WTC11 (cell line): ENCODE measurements at regions not wholly inside any gene's neighbourhood (a gene's known extent, or its start where the extent isn't known, plus 50 kb on each side); places are given as distances from the start of the nearest gene placed in this dataset.

Experiments
- ATAC-seq: fragments of 200-7000 bp; cut with Tn5 transposase; 2 replicates; pipeline ENCODE4 v1.10.0; 2021; ENCODE audit warnings: mild to moderate bottlenecking, moderate library complexity
- CTCF ChIA-PET: fragments of 300-600 bp; sonication (Branson Sonifier 250); formaldehyde crosslinking; loops from one replicate; lab custom pipeline; 2021; ENCODE audit warnings: antibody characterized with exemption; lab: Charles Lee
- POLR2A ChIA-PET: fragments of 350-600 bp; sonication (Branson Sonifier 250); formaldehyde crosslinking; loops from one replicate; lab custom pipeline; 2021; ENCODE audit warnings: antibody characterized with exemption; lab: Charles Lee
- DNase-seq: peaks from one replicate; pipeline ENCODE4 v3.0.0; 2021; ENCODE audit warnings: low spot score
- H3K27ac Mint-ChIP-seq: 2 replicates; pipeline ENCODE4 v1.8.0; 2021; ENCODE audit warnings: mixed read lengths
- H3K27me3 Mint-ChIP-seq: 2 replicates; pipeline ENCODE4 v1.8.0; 2021; ENCODE audit warnings: low read depth, mild to moderate bottlenecking, moderate library complexity, mixed read lengths
- H3K36me3 Mint-ChIP-seq: 2 replicates; pipeline ENCODE4 v1.8.0; 2021; ENCODE audit warnings: mixed read lengths
- H3K4me1 Mint-ChIP-seq: 2 replicates; pipeline ENCODE4 v1.8.0; 2022; ENCODE audit warnings: mixed read lengths
- H3K4me3 Mint-ChIP-seq: 2 replicates; pipeline ENCODE4 v1.8.0; 2021; ENCODE audit warnings: mild to moderate bottlenecking, moderate library complexity, mixed read lengths
- H3K9me3 Mint-ChIP-seq: 2 replicates; pipeline ENCODE4 v1.8.0; 2021; ENCODE audit warnings: mixed read lengths
- ATF1 ChIP-seq: sonication (generic); formaldehyde crosslinking; IDR thresholded peaks from 2 replicates; pipeline ENCODE4 v1.8.1; 2023; ENCODE audit warnings: mild to moderate bottlenecking, moderate library complexity, missing genetic modification reagents
- ESRRA ChIP-seq: sonication (generic); formaldehyde crosslinking; IDR thresholded peaks from 2 replicates; pipeline ENCODE4 v1.8.1; 2022; ENCODE audit warnings: mild to moderate bottlenecking, missing genetic modification reagents, borderline replicate concordance
- FOXJ3 ChIP-seq: sonication (generic); formaldehyde crosslinking; IDR thresholded peaks from 2 replicates; pipeline ENCODE4 v1.9.0; 2021; ENCODE audit warnings: missing genetic modification reagents, mild to moderate bottlenecking, borderline replicate concordance
- GABPB1 ChIP-seq: sonication (generic); formaldehyde crosslinking; IDR thresholded peaks from 2 replicates; pipeline ENCODE4 v1.8.1; 2023; ENCODE audit warnings: mild to moderate bottlenecking, missing genetic modification reagents
- HMGA2 ChIP-seq: fragments of 250-450 bp; sonication (Bioruptor Pico); IDR thresholded peaks from 2 replicates; pipeline ENCODE4 v1.4.0; 2021; ENCODE audit warnings: mild to moderate bottlenecking, moderate library complexity
- NR1H2 ChIP-seq: sonication (generic); formaldehyde crosslinking; IDR thresholded peaks from 2 replicates; pipeline ENCODE4 v1.9.0; 2021; ENCODE audit warnings: mild to moderate bottlenecking, moderate library complexity, missing genetic modification reagents
- RORB ChIP-seq: fragments of 250-450 bp; sonication (Bioruptor Pico); IDR thresholded peaks from 2 replicates; pipeline ENCODE4 v1.9.0; 2021; ENCODE audit warnings: mild to moderate bottlenecking
- SOX15 ChIP-seq: fragments of 250-450 bp; sonication (Bioruptor Pico); IDR thresholded peaks from 2 replicates; pipeline ENCODE4 v1.9.0; 2021; ENCODE audit warnings: mild to moderate bottlenecking
- TCF7 ChIP-seq: sonication (generic); formaldehyde crosslinking; IDR thresholded peaks from 2 replicates; pipeline ENCODE4 v1.8.0; 2022; ENCODE audit warnings: mild to moderate bottlenecking, low read depth, missing genetic modification reagents, moderate library complexity
- TP53 ChIP-seq: sonication (generic); formaldehyde crosslinking; IDR thresholded peaks from 2 replicates; pipeline ENCODE4 v1.8.1; 2023; ENCODE audit warnings: mild to moderate bottlenecking, missing genetic modification reagents
- ZNF121 ChIP-seq: sonication (generic); formaldehyde crosslinking; IDR thresholded peaks from 2 replicates; pipeline ENCODE4 v1.8.0; 2023; ENCODE audit warnings: missing genetic modification reagents
- ZNF396 ChIP-seq: fragments of 250-450 bp; sonication (Bioruptor Pico); IDR thresholded peaks from 2 replicates; pipeline ENCODE4 v1.8.0; 2021; ENCODE audit warnings: mild to moderate bottlenecking, moderate library complexity, borderline replicate concordance
- ZNF671 ChIP-seq: fragments of 250-450 bp; sonication (Bioruptor Pico); IDR thresholded peaks from 2 replicates; pipeline ENCODE4 v1.8.0; 2021; ENCODE audit warnings: mild to moderate bottlenecking
- TF ChIP-seq, protein P1 (sequence below): sonication (generic); formaldehyde crosslinking; IDR thresholded peaks from 2 replicates; pipeline ENCODE4 v1.8.0; 2022; ENCODE audit warnings: mild to moderate bottlenecking, missing genetic modification reagents
- TF ChIP-seq, protein P2 (sequence below): sonication (generic); formaldehyde crosslinking; IDR thresholded peaks from 2 replicates; pipeline ENCODE4 v1.8.1; 2023; ENCODE audit warnings: mild to moderate bottlenecking, missing genetic modification reagents
- TF ChIP-seq, protein P3 (sequence below): fragments of 250-450 bp; sonication (Bioruptor Pico); IDR thresholded peaks from 2 replicates; pipeline ENCODE4 v1.8.0; 2021; ENCODE audit warnings: mild to moderate bottlenecking
- TF ChIP-seq, protein P4 (sequence below): sonication (generic); formaldehyde crosslinking; IDR thresholded peaks from 2 replicates; pipeline ENCODE4 v1.8.1; 2023; ENCODE audit warnings: mild to moderate bottlenecking, moderate library complexity, missing genetic modification reagents
- TF ChIP-seq, protein P5 (sequence below): sonication (generic); formaldehyde crosslinking; IDR thresholded peaks from 2 replicates; pipeline ENCODE4 v1.8.0; 2023; ENCODE audit warnings: mild to moderate bottlenecking, missing genetic modification reagents
- TF ChIP-seq, protein P6 (sequence below): sonication (generic); formaldehyde crosslinking; IDR thresholded peaks from 2 replicates; pipeline ENCODE4 v1.8.1; 2023; ENCODE audit warnings: mild to moderate bottlenecking, missing genetic modification reagents, borderline replicate concordance

DNA sequence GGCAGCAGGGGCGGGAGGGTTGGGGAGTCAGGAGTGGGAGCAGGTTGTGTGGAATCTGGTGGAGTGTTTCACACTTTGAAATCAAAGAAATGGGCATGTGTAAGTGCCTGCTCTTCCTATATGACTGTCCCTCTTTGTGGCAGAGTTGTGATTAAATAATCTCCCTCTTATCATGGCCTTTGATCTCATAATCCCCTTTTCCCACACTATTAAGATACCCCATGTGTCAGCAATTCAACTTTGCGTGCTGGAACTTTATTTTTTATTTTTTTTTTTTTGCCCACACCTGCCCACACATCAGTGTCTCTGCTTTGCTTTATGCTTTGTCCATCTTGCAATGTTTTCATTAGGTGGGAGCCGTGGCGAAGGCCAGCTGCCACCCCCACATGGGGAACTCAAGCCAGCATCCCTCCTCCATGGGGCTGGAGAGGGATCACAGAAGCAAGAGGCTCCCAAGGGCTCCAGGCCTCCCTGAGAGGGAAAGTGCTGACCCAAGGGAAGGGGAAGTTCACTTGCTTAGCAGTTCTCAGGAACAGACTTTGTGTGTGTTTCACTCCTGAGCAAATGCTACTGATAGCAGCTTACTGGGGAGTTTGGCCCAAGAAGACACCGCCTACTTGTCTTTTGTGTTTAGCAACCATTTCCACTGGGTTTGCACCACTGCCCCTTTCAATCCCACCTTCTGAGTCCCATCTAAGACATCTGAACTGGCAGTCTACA lies 243.4 kb downstream of the BCL11A start:
- Mint-ChIP-seq H3K4me1 (peaks cover 4% of the 10 kb centered on the region; the same call in 1 of the 2 replicates), H3K27ac (no peak overlapping the region), H3K4me3 (no peak overlapping the region), H3K9me3 (no peaks in the 10 kb centered on the region), H3K36me3 (no peaks in the 10 kb centered on the region), H3K27me3 (no peaks in the 10 kb centered on the region)
- CTCF ChIA-PET, result no interaction called here
- TF ChIP-seq, protein P1, sequence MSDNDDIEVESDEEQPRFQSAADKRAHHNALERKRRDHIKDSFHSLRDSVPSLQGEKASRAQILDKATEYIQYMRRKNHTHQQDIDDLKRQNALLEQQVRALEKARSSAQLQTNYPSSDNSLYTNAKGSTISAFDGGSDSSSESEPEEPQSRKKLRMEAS (CRISPR knock-in tag), result no peak
- TF ChIP-seq, protein P2, sequence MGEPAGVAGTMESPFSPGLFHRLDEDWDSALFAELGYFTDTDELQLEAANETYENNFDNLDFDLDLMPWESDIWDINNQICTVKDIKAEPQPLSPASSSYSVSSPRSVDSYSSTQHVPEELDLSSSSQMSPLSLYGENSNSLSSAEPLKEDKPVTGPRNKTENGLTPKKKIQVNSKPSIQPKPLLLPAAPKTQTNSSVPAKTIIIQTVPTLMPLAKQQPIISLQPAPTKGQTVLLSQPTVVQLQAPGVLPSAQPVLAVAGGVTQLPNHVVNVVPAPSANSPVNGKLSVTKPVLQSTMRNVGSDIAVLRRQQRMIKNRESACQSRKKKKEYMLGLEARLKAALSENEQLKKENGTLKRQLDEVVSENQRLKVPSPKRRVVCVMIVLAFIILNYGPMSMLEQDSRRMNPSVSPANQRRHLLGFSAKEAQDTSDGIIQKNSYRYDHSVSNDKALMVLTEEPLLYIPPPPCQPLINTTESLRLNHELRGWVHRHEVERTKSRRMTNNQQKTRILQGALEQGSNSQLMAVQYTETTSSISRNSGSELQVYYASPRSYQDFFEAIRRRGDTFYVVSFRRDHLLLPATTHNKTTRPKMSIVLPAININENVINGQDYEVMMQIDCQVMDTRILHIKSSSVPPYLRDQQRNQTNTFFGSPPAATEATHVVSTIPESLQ (CRISPR knock-in tag), result no peak
- TF ChIP-seq FOXJ3 (CRISPR knock-in tag) (no peak), ZNF121 (CRISPR knock-in tag) (no peak), TP53 (CRISPR knock-in tag) (no peak), GABPB1 (no peak), ESRRA (CRISPR knock-in tag) (no peak), ZNF671 (CRISPR knock-in tag) (no peak), HMGA2 (no peak), ZNF396 (CRISPR knock-in tag) (no peak), RORB (CRISPR knock-in tag) (no peak)
- TF ChIP-seq, protein P3, sequence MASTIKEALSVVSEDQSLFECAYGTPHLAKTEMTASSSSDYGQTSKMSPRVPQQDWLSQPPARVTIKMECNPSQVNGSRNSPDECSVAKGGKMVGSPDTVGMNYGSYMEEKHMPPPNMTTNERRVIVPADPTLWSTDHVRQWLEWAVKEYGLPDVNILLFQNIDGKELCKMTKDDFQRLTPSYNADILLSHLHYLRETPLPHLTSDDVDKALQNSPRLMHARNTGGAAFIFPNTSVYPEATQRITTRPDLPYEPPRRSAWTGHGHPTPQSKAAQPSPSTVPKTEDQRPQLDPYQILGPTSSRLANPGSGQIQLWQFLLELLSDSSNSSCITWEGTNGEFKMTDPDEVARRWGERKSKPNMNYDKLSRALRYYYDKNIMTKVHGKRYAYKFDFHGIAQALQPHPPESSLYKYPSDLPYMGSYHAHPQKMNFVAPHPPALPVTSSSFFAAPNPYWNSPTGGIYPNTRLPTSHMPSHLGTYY (CRISPR knock-in tag), result no peak
- TF ChIP-seq, protein P4, sequence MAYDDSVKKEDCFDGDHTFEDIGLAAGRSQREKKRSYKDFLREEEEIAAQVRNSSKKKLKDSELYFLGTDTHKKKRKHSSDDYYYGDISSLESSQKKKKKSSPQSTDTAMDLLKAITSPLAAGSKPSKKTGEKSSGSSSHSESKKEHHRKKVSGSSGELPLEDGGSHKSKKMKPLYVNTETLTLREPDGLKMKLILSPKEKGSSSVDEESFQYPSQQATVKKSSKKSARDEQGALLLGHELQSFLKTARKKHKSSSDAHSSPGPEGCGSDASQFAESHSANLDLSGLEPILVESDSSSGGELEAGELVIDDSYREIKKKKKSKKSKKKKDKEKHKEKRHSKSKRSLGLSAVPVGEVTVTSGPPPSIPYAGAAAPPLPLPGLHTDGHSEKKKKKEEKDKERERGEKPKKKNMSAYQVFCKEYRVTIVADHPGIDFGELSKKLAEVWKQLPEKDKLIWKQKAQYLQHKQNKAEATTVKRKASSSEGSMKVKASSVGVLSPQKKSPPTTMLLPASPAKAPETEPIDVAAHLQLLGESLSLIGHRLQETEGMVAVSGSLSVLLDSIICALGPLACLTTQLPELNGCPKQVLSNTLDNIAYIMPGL (CRISPR knock-in tag), result no peak
- TF ChIP-seq, protein P5, sequence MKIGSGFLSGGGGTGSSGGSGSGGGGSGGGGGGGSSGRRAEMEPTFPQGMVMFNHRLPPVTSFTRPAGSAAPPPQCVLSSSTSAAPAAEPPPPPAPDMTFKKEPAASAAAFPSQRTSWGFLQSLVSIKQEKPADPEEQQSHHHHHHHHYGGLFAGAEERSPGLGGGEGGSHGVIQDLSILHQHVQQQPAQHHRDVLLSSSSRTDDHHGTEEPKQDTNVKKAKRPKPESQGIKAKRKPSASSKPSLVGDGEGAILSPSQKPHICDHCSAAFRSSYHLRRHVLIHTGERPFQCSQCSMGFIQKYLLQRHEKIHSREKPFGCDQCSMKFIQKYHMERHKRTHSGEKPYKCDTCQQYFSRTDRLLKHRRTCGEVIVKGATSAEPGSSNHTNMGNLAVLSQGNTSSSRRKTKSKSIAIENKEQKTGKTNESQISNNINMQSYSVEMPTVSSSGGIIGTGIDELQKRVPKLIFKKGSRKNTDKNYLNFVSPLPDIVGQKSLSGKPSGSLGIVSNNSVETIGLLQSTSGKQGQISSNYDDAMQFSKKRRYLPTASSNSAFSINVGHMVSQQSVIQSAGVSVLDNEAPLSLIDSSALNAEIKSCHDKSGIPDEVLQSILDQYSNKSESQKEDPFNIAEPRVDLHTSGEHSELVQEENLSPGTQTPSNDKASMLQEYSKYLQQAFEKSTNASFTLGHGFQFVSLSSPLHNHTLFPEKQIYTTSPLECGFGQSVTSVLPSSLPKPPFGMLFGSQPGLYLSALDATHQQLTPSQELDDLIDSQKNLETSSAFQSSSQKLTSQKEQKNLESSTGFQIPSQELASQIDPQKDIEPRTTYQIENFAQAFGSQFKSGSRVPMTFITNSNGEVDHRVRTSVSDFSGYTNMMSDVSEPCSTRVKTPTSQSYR (CRISPR knock-in tag), result no peak
- POLR2A ChIA-PET, result no interaction called here
- ATAC-seq (no peak), DNase-seq (no peak)

DNA sequence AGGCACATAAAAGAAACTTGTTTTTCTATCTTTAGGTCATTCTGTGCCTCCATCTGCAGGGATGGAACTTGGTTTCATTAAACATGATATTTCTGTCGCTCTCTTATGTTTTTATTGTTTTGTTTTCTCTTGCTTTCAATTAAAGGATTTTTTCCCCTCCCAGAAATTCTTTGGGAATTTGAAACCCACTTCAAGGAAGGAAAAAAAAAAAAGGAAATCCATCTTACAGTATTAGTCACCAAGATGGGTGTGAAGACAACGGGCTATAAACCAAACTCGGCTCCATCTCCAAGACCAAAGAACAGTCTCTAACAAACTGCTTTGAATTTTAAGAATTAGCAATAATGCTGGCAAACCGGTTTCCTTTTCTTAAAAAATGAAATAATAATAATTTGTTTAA lies 244.1 kb downstream of the BCL11A start:
- POLR2A ChIA-PET, result no interaction called here
- Mint-ChIP-seq H3K27me3 (no peaks in the 10 kb centered on the region), H3K36me3 (no peaks in the 10 kb centered on the region), H3K4me3 (no peak overlapping the region), H3K4me1 (peaks cover 4% of the 10 kb centered on the region; the same call in 1 of the 2 replicates), H3K9me3 (no peaks in the 10 kb centered on the region), H3K27ac (no peak overlapping the region)
- DNase-seq (no peak), ATAC-seq (no peak)
- CTCF ChIA-PET, result no interaction called here
- TF ChIP-seq NR1H2, result no peak
- no peak for TF ChIP-seq TCF7 (CRISPR knock-in tag)
- TF ChIP-seq, protein P6, sequence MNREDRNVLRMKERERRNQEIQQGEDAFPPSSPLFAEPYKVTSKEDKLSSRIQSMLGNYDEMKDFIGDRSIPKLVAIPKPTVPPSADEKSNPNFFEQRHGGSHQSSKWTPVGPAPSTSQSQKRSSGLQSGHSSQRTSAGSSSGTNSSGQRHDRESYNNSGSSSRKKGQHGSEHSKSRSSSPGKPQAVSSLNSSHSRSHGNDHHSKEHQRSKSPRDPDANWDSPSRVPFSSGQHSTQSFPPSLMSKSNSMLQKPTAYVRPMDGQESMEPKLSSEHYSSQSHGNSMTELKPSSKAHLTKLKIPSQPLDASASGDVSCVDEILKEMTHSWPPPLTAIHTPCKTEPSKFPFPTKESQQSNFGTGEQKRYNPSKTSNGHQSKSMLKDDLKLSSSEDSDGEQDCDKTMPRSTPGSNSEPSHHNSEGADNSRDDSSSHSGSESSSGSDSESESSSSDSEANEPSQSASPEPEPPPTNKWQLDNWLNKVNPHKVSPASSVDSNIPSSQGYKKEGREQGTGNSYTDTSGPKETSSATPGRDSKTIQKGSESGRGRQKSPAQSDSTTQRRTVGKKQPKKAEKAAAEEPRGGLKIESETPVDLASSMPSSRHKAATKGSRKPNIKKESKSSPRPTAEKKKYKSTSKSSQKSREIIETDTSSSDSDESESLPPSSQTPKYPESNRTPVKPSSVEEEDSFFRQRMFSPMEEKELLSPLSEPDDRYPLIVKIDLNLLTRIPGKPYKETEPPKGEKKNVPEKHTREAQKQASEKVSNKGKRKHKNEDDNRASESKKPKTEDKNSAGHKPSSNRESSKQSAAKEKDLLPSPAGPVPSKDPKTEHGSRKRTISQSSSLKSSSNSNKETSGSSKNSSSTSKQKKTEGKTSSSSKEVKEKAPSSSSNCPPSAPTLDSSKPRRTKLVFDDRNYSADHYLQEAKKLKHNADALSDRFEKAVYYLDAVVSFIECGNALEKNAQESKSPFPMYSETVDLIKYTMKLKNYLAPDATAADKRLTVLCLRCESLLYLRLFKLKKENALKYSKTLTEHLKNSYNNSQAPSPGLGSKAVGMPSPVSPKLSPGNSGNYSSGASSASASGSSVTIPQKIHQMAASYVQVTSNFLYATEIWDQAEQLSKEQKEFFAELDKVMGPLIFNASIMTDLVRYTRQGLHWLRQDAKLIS (CRISPR knock-in tag), result no peak
- TF ChIP-seq GABPB1, result no peak
- TF ChIP-seq SOX15 (CRISPR knock-in tag), result no peak
- no peak for TF ChIP-seq ATF1 (CRISPR knock-in tag)
- TF ChIP-seq, protein P1 (CRISPR knock-in tag), result no peak
